CD14-positive monocyte (primary cell): ENCODE measurements at regions not wholly inside any gene's neighbourhood (a gene's known extent, or its start where the extent isn't known, plus 50 kb on each side); places are given as distances from the start of the nearest gene placed in this dataset.

Source experiments
- DNase-seq, 3 donors: peaks; one replicate each; pipeline ENCODE4 v3.0.0-alpha.2; 2011 to 2022
- H2AFZ ChIP-seq: 2 replicates; pipeline ENCODE4 v1.6.0; 2012; ENCODE audit warnings: mild to moderate bottlenecking, low read depth, low read length, inconsistent platforms; ENCODE audit not compliant: insufficient read depth, poor library complexity, severe bottlenecking
- H3K27ac ChIP-seq, 2 donors: 1 replicate in 1 of 2; 2 replicates in 1 of 2; pipeline ENCODE4 v1.5.1; 2012 to 2013; ENCODE audit warnings: low read length in 2 of 2, control low read depth in 1 of 2, inconsistent platforms in 1 of 2, low read depth in 1 of 2, mild to moderate bottlenecking in 1 of 2
- H3K27me3 ChIP-seq, 2 donors: one replicate each; pipeline versions ENCODE4 v1.6.0 to v1.6.1; 2011 to 2013; ENCODE audit warnings: low read length in 2 of 2; ENCODE audit not compliant: control insufficient read depth in 2 of 2, insufficient read depth in 2 of 2
- H3K36me3 ChIP-seq, 2 donors: replicated peaks in 1 of 2; 1 replicate in 1 of 2; 2 replicates in 1 of 2; pipeline versions ENCODE4 v1.5.1 to v1.6.1; 2012 to 2013; ENCODE audit warnings: low read length in 2 of 2, control low read depth in 1 of 2, inconsistent platforms in 1 of 2, mild to moderate bottlenecking in 1 of 2; ENCODE audit not compliant: insufficient read depth in 2 of 2, control insufficient read depth in 1 of 2
- H3K4me1 ChIP-seq, 2 donors: 1 replicate in 1 of 2; 2 replicates in 1 of 2; pipeline versions ENCODE4 v1.5.1 to v1.6.1; 2012 to 2013; ENCODE audit warnings: low read length in 2 of 2, control low read depth in 1 of 2, inconsistent platforms in 1 of 2, mild to moderate bottlenecking in 1 of 2, moderate library complexity in 1 of 2; ENCODE audit not compliant: insufficient read depth in 2 of 2, control insufficient read depth in 1 of 2
- H3K4me2 ChIP-seq: replicated peaks from 2 replicates; pipeline ENCODE3; 2012; ENCODE audit warnings: low read length, moderate library complexity, mild to moderate bottlenecking; ENCODE audit not compliant: poor library complexity, severe bottlenecking; ENCODE audit errors: extremely low read depth
- H3K4me3 ChIP-seq, 3 experiments: fragments of 200-600 bp in 1 of 3; sonication (generic) in 1 of 3; replicated peaks in 1 of 3; 1 replicate in 2 of 3; 2 replicates in 1 of 3; pipeline ENCODE4 v1.5.1; 2011 to 2013; ENCODE audit warnings: low read length in 3 of 3, mild to moderate bottlenecking in 3 of 3, control low read depth in 2 of 3, low read depth in 2 of 3, inconsistent platforms in 1 of 3, moderate library complexity in 1 of 3
- H3K79me2 ChIP-seq: 2 replicates; pipeline ENCODE4 v1.6.0; 2012; ENCODE audit warnings: mild to moderate bottlenecking, control low read depth, inconsistent platforms, low read length, moderate library complexity; ENCODE audit not compliant: insufficient read depth
- H3K9ac ChIP-seq: 2 replicates; pipeline ENCODE4 v1.6.0; 2017; ENCODE audit warnings: low read length, mild to moderate bottlenecking; ENCODE audit not compliant: insufficient read depth, poor library complexity, severe bottlenecking
- H3K9me3 ChIP-seq, 2 donors: replicated peaks in 1 of 2; 1 replicate in 1 of 2; 2 replicates in 1 of 2; pipeline versions ENCODE4 v1.5.1 to v1.6.1; 2012 to 2013; ENCODE audit warnings: low read length in 2 of 2, control low read depth in 1 of 2; ENCODE audit not compliant: control insufficient read depth in 1 of 2, insufficient read depth in 1 of 2
- H4K20me1 ChIP-seq: 2 replicates; pipeline ENCODE4 v1.6.0; 2012; ENCODE audit warnings: mild to moderate bottlenecking, low read length, control low read depth, moderate library complexity; ENCODE audit not compliant: insufficient read depth
- H3K27ac Mint-ChIP-seq, 7 donors: one replicate each; pipeline ENCODE4 v1.8.0; 2020; ENCODE audit warnings: mild to moderate bottlenecking in 7 of 7, mixed read lengths in 7 of 7, moderate library complexity in 6 of 7, inconsistent platforms in 2 of 7
- H3K27me3 Mint-ChIP-seq, 3 donors: one replicate each; pipeline ENCODE4 v1.8.0; 2021 to 2022; ENCODE audit warnings: low read depth in 3 of 3, mild to moderate bottlenecking in 3 of 3, mixed read lengths in 3 of 3, moderate library complexity in 3 of 3, inconsistent platforms in 1 of 3
- H3K36me3 Mint-ChIP-seq, 2 donors: one replicate each; pipeline ENCODE4 v1.8.0; 2020; ENCODE audit warnings: mixed read lengths in 2 of 2, inconsistent platforms in 1 of 2, mild to moderate bottlenecking in 1 of 2
- H3K4me1 Mint-ChIP-seq: one replicate; pipeline ENCODE4 v1.8.0; 2020; ENCODE audit warnings: mild to moderate bottlenecking, mixed read lengths
- H3K4me3 Mint-ChIP-seq, 2 donors: one replicate each; pipeline ENCODE4 v1.8.0; 2020; ENCODE audit warnings: mild to moderate bottlenecking in 2 of 2, mixed read lengths in 2 of 2, moderate library complexity in 1 of 2
- H3K9me3 Mint-ChIP-seq, 7 donors: one replicate each; pipeline ENCODE4 v1.8.0; 2020 to 2022; ENCODE audit warnings: mixed read lengths in 7 of 7, mild to moderate bottlenecking in 6 of 7, moderate library complexity in 6 of 7, inconsistent platforms in 2 of 7
- CTCF ChIP-seq: fragments of 200-600 bp; IDR thresholded peaks from one replicate; pipeline ENCODE4 v1.8.0; 2022; ENCODE audit warnings: antibody characterized with exemption, mild to moderate bottlenecking
- WGBS: methylation state at CpG from one replicate; pipeline ENCODE4 v1.1.5; 2013; ENCODE audit warnings: missing lambda C conversion rate; ENCODE audit not compliant: insufficient coverage; 5-methylcytosine and 5-hydroxymethylcytosine counted together
- intact Hi-C, 2 donors: fragments of 100-400 bp; cut with micrococcal nuclease; formaldehyde crosslinking; loops; one replicate each; pipeline versions ENCODE4 v1.15.0 to v1.15.1; 2023

GRCh38 chr16:65789161-65789945 is 577.1 kb upstream of the CDH5 start:
- H3K9me3 Mint-ChIP-seq: peaks cover 0 to 4% (median 3%) of the 10 kb centered on the region in 7 donors
- no peak for DNase-seq
- no peak overlapping the region for H3K27ac ChIP-seq
- H3K27me3 ChIP-seq: no peaks in the 10 kb centered on the region
- no peak overlapping the region for H3K4me3 ChIP-seq
- no peaks in the 10 kb centered on the region for H3K9me3 ChIP-seq
- H4K20me1 ChIP-seq: no peaks in the 10 kb centered on the region
- WGBS: no CpG with 5 or more reads among the region's 2 CpGs
- no peak overlapping the region for H3K4me3 Mint-ChIP-seq
- H2AFZ ChIP-seq: no peak overlapping the region
- H3K79me2 ChIP-seq: no peaks in the 10 kb centered on the region
- H3K36me3 ChIP-seq: no peaks in the 10 kb centered on the region
- no peaks in the 10 kb centered on the region for H3K4me1 ChIP-seq
- TF ChIP-seq CTCF: no peak
- intact Hi-C loops: no loop called here
- no peak overlapping the region for H3K4me2 ChIP-seq
- H3K9ac ChIP-seq: no peak overlapping the region
- H3K27ac Mint-ChIP-seq: no peak overlapping the region
- peaks cover 0 to 10% (median 6%) of the 10 kb centered on the region in 3 donors for H3K27me3 Mint-ChIP-seq
- no peaks in the 10 kb centered on the region for H3K36me3 Mint-ChIP-seq
- H3K4me1 Mint-ChIP-seq: no peaks in the 10 kb centered on the region

GRCh38 chr16:65788434-65789140 is 577.9 kb upstream of the CDH5 start:
- 83% methylated on average over 1 of the region's 4 CpGs for WGBS

More at GRCh38 chr16:65788434-65789140, 577.9 kb upstream of the CDH5 start:
- Mint-ChIP-seq H3K27ac (no peak overlapping the region), H3K4me3 (no peak overlapping the region), H3K9me3 (peaks cover 0 to 7% (median 3%) of the 10 kb centered on the region in 7 donors), H3K27me3 (peaks cover 2 to 9% (median 6%) of the 10 kb centered on the region in 3 donors), H3K36me3 (no peaks in the 10 kb centered on the region), H3K4me1 (no peaks in the 10 kb centered on the region)
- Histone ChIP-seq H3K27ac (no peak overlapping the region), H3K79me2 (no peaks in the 10 kb centered on the region), H3K4me2 (no peak overlapping the region), H3K27me3 (no peaks in the 10 kb centered on the region), H4K20me1 (no peaks in the 10 kb centered on the region), H2AFZ (no peak overlapping the region), H3K9me3 (no peaks in the 10 kb centered on the region), H3K36me3 (no peaks in the 10 kb centered on the region), H3K9ac (no peak overlapping the region), H3K4me3 (no peak overlapping the region), H3K4me1 (no peaks in the 10 kb centered on the region)
- TF ChIP-seq CTCF: no peak
- intact Hi-C loops: no loop called here
- DNase-seq: no peak
